ENCODE measurements at regions not wholly inside any gene's neighbourhood (a gene's known extent, or its start where the extent isn't known, plus 50 kb on each side); places are given as distances from the start of the nearest gene placed in this dataset.

DNA sequence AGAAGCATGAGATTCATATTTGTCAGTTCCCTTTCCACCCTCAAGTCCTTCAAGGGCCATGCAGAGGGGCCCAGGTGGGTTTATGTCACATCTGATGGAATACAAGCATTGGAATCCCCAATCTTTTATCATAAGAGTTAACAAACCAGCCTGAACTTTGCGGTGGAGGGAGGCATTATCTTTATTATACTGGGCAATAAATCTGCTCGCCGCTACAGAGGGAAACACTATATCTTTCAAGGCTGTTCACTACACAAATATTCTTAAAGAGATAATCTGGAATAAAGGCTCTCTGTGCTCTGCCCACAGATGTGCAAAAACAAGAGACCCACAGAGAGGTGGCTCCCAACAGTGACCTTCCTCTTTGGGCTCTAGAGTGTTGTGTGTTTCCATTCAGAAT, 153.6 kb upstream of the PLEKHA5 start:
- DNase-seq, result no peak

DNA sequence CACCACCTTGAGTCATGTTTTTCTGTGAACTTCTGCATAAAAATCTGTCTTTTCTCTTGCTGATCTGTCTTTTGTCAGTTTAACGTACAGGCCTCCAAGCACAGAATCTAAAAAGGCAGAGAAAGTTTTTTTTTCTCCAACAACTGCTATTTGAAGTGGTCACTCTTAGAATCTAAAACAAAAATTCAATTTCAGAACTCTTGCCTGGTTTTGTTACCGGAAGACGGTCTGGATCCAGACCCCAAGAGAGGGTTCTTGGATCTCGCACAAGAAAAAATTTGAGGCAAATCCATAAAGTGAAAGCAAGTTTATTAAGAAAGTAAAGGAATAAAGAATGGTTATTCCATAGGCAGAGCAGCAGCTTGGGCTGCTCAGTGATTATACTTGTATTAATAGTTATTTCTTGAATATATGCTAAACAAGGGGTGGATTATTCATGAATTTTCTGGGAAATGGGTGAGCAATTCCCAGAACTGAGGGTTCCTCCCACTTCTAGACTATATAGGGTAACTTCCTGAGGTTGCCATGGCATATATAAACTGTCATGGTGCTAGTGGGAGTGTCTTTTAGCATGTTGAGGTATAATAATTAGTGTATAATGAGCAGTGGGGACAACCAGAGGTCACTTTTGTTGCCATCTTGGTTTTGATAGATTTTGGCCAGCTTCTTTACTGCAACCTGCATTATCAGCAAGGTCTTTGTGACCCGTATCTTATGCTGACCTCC, 150.0 kb upstream of the PLEKHA5 start:
- no peak for DNase-seq

DNA sequence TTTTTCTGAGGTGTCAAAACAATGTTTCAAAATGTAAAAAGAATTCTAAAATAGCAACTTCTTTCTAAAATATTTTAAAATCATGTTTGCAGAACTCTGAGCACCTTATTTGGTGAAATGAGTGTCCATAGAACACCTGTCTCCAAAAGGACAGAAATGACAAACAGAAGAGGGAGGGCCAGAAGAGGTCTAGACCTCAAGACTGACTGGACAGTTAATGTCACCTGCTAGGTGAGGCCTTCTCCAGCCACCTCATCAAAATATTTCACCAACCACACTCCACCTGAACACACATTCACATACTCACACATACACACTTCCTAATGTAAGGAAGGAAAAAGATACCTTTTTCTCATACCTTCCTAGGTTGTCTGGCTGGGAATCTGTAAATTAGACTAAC, 147.8 kb upstream of the PLEKHA5 start:
- no peak for DNase-seq

DNA sequence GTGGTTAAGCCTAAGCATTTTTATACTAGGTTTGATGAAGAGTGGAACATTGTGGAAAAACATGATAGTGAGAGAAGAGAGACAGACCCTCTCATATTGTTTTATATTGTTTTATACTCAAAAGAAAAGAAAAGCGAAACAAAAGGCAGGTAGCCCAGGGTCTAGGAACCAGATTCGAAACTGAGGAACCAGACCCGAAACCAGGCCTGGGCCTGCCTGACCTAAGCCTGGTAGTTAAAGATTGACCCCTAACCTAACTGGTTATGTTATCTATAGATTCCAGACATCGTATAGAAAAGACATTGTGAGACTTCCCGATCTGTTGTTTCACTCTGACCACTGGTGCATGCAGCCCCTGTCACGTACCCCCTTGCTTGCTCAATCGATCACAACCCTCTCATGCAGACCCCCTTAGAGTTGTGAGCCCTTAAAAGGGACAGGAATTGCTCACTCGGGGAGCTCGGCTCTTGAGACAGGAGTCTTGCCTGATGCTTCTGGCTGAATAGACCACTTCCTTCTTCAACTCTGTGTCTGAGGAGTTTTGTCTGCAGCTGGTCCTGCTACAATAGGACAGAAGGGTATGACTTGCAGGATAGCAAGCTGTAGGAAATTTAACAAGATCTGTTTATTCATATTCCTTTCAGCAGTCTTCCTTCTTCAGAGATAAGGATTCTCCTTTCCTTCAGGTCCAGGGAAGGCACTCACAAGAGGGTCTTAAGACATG, 147.1 kb upstream of the PLEKHA5 start:
- no peak for DNase-seq

DNA sequence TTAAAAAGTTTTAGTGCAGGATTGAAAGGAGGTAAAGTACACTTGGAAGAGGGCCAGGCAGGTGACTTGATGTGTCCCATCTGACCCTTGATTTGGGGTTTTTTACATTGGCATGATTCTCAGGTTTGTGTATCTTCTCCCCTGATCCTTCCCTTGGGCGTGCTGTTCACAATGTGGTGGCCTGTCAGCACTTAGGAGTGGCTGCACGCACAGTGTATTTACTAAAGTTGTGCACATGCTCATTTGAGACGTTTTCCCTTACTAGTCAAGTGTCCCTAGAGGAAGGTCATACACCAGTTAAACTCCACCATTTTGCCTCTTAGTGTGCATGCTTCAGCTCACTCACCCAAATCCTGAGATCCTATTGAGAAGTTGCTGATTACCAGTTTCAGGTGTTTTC, 145.7 kb upstream of the PLEKHA5 start:
- DNase-seq, result no peak

DNA sequence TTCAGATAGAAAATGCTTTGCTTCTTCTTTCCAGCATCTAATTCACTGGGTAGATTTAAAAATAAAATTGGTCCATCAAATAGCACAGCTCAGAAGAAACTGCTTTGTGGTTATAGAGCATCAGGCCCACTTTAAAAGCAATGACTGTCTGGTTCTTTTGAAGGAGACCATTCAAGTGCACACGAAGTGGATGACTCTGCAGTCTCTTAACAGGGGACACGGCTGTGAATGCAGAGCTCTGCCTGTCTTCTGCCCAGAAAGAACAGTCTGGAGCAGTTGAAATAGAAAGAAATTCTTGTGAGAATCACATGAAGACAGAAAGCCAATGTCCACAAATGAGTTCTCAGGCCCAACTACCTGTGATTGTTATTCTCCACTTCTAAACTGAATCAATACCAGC, 138.7 kb upstream of the PLEKHA5 start:
- DNase-seq, result no peak

DNA sequence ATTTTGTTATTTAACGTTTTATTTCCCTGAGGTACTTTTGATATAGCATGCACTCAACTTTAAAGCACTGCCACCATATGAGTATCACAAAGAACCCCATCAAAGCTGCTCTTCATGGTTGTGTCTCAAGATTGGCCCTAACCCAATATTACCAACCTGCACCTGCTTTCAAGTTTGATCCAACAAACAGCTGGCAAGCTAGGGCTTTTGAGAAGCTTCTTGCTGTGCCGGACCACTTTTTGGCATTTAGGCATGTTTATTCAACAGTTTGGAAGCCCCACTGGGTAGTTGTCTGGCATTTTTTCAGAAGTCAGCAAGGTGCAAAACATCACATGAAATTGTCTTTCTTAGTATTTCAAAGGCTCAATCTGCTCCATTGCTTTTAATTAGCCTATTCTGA, 137.2 kb upstream of the PLEKHA5 start:
- no peak for DNase-seq

DNA sequence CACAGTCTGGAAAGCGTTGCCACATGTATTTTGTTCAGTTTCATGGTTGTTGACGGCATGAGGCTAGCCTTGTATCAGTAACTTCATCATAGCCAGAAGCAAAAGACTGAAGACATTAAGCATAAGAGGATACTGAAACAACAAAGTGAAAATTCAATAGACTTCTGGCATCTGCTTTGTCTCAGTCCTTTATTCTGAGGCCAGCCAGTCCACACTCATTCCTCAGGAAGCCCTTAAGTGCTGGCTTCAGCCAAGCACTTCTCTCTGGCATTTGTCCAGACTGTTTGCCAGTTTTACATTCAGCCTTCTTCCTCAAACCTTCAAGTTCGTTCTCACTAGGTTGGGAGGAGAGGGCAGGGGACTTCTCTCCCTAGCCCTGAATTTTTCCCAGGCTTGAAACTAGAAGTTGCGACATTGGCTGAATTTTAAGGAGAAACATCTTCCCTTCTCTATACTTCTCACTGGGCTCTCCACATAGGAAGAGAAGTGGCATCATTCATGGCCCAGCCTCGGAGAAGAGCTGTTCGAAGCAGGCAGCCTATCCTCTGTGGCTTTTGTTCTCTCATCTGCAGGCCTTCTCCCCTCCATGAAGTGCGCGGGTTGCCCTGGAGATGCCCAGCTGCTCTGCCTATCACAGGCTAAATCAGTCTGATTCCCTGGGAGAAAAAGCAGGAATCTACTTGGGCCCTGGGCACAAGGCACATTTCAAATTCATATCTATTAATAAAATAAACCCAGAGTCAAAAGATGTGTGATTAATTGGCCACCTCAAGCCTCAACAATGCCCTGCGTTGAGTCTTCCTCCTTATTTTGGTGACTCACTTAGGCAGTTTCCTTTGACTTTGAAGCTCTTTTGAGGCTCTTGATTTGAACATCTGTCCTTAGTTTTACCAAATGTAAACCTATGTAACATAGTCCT, 130.9 kb upstream of the PLEKHA5 start:
- DNase-seq, result no peak

DNA sequence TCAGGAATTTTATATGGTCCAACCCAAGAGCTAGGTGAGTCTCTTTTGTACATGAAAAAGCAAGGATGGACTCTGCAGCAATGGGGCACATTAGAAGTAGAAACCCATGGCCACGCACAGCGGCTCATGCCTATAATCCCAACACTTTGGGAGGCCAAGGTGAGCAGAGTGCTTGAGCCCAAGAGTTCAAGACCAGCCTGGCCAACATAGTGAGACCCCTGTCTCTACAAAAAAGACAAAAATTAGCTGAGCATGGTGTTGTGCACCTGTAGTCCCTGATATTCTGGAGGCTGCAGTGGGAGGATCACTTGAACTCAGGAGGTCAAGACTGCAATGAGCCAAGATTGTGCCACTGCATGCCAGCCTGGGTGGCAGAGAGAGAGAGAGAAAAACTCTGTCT, 128.7 kb upstream of the PLEKHA5 start:
- DNase-seq, result no peak

DNA sequence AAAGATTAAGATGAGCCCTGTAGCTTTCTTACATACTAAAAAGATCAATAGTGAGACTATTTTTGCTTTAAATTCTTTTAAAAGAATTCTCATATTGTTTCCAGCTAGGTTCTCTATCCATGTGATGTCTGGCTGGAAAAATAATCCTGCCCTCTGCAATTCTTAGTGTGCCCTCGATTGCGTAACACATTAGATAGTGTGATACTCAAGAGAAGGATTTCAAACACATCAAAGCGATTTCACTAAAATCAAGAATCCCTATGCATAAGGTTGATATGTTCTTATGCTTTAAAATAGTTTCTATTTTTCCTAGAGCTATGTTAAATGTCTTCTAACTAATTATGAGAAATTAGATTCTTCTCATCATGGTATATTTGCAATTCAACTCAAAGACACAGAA, 127.3 kb upstream of the PLEKHA5 start:
- no peak for DNase-seq

DNA sequence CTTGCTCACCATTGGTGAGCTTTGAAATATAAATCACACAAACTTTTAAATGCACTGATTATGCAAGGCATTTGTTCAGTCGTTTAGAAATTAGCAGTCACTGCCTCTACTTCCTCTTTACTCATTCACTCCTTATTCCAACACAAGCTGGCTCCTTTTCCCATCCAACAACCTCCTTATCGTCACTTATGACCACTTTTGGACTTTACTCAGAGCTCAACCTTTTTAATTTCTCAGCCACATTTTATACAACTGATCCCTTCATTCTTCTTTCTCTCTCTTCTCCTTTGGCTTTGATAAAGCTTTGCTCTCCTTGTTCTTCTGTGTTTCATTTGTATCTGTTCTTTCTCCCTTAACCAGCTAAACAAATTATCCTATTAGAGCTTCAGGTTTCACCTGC, 126.4 kb upstream of the PLEKHA5 start:
- no peak for DNase-seq

DNA sequence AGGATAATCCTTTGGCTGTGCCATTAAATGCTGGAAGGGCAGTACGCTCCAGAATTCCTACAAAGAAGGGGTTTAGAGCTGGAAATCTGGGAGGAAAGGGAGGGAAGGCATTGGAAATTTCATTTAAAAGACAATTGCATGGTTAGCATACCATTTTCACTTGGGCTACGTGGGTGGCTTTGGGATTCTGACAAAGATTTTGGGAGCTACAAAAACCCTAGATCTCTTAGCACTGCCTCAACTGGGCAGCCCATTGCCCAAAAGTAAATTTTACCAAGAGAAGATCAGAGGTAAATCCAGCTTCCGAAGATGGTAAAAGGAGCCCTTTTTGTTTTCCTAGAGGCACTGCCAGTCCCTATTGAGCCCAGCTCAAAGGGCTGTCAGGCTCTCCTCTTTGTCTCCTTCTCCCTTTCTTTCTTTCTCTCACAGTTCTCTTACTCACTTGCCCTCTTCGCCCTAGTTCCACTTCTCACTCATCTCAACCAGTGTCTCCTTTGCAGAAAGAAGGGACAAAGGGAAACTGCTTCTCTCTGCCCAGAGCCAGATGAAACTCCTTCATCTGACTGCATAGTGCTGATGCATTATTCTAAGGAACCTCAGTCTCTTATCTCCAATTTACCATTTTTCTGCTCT, 125.4 kb upstream of the PLEKHA5 start:
- DNase-seq, result no peak

DNA sequence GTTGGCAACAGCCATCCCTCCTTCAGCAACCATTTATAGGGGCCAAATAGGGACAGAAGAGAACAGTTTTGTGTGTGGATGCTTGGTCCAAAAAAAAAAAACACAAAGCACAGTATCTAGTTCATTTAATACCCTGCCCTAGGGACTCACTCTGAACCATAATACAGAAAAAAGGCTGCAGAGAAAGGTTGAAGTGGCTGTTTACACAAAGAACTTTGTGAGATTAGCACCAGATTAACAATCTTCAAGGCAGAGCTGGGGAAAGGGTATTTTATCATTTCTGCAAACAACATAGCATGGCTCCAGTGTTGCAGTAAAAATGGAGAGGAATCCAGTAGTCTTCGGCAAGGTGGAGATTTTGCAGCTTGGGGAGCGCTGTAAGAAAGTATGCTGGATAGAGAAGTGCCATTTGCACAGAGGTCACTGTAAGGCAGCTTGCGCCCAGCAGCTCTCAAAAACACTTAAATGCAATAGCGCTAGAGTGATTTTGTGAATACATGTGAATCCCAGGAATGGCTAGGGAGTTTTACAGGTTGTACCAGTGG, 124.2 kb upstream of the PLEKHA5 start:
- DNase-seq, result no peak

DNA sequence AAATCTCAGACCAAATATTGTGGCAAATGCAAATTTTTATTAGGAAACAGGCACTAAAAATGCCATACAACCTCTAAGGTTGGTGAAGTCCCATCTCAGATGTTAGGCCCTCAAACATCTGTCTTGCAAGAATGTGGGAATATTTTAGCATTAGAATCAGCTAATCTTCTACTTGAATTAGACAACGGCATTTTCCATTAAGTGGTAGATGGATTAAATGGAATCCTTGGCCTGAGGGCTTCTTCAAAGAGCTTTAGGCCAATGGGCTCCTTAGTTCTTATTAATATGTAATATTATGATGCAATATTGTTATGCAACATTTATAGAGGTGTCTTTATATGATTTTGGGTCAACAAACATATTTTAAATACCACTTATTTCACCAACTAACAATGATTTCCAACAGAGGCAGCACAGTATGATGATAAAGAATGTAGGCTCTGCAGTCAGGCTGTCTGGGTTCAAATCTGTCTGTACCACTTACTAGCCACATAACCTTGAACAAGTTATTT, 122.9 kb upstream of the PLEKHA5 start:
- DNase-seq, result no peak

DNA sequence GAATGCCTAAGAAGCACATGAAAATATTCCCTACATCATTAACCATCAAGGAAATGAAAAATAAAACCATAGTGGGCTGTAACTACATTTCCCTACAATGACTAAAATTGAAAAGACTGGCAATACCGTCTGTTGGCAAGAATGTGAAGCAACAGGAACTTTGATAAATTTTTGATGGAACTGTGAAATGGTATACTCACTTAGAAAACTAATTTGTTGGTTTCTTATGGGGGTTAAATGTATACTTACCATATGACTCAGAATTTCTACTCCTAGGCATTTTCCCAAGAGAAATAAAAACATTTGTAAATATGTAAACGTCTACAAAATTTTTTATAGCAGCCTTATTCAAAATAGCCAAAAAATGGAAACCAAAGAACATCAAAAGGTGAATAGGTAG, 121.4 kb upstream of the PLEKHA5 start:
- DNase-seq, result no peak

DNA sequence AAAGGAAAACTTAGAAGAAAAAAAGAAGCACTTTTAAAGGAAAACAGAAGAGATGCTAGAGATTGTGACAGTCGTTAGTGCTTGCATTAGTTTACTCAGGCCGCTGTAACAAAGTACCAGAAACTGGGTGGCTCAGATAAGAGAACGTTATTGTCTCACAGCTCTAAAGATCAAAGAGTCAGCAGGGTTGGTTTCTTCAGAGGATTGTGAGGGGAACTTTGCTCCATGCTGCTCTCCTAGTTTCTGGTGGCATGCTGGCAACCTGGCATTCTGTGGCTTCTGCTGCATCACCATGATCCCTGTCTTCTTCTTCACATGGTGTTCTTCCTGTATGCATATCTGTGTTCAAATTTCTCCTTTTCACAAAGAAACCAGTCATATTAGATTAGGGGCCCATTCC, 119.4 kb upstream of the PLEKHA5 start:
- DNase-seq, result no peak

DNA sequence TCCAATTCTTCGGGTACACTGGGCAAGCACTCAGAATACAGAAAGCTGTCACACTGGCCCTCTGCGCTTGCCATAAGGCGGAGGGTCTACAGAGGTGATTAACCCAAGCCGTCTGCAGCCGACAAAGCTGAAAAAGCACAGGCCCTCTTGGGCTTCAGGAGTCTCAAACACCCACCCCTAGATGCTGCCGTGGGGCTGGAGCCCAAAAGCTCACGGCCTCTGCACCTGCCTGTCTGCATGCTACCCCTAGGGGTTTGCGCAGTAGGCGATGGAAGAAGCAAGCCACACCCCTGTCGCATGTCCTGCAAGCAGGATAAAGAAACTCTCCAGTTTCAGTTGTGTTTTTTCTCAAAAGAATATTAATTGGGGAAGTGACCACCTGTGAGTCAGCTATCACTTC, 118.8 kb upstream of the PLEKHA5 start:
- no peak for DNase-seq

DNA sequence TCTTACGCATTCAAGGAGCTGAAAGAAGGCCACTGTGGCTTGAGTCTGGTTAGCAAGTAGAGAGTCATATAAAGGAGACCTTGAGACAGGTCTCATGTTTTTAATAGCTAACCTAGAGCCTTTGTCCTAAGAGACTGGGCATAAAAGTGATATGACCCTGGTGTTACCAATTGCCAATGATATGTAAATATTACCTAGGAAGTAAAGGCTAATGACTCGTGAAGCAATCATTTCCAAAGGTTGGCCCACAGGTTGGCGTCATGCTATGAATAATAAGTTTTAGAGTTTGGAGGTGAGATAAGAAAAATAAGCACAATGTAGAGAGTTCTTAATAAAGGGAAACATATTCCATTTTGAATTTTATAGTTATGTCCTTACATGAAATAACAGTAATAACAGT, 116.6 kb upstream of the PLEKHA5 start:
- DNase-seq, result no peak

DNA sequence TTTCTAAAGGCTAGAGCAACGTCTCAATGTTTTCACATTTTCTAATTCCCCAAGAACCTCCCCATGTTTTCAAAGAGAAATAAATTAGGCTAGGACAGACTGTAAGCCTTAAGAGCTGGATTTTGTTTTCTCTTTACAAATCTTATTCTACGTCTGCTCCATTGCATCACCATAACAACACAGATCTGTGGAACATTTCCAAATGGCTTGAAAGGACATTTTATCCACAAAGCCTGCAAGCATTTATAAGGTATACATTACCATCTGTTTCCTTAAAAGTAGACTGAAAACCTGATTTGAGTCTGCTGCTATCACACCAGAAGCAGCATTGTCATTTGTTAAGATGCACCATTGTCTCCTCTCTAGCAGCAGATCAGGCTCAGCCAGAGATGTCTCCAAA, 115.3 kb upstream of the PLEKHA5 start:
- DNase-seq, result no peak

DNA sequence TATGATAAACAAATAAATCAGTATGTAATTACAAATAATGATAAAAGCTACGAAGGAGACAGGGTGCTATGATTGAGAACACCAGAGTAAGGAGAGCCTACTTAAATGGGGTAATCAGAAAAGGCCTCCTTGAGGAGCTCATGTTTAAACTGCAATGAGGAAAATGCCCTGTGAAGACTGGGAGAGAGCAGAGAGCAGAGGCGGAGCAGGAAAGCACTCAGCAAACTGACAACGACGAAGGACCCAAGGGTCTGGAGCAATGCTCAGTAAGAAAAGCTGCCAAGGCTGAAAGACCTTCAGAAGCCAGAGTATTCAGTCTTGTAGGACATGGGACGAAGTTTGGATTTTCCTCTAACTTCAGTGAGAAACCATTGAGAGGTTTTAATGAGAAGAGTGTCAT, 114.2 kb upstream of the PLEKHA5 start:
- no peak for DNase-seq

DNA sequence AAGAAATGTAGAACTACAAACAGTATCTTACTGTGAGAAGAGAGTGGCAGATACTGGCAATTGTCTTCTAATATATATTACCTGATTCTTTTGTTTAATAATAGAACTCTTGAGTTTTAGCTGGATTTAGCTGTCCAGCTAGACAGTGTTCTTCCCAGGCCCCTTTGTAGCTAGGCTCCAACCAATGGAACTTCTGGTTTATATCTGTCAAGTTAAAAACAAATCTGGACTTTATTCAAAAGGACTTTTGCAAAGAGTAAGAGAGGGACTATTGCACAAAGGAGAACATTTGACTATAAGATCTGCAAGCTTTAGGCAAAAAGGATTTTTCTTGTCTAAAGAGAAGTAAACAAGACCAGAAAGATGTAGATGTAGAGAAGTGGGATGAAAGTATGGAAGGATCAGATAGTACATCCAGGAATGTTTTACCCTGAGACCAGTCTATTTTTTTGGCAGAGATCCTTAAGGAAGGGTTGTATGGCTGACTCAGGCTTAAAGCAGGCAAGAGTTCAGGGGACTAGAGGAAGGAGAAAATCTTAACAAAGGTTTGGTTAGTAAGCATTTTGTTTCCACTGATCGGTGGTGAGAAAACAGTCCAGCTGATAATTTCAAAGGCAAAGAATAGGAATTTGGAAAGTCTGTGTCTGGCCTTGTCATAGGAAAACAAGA, 111.1 kb upstream of the PLEKHA5 start:
- no peak for DNase-seq

DNA sequence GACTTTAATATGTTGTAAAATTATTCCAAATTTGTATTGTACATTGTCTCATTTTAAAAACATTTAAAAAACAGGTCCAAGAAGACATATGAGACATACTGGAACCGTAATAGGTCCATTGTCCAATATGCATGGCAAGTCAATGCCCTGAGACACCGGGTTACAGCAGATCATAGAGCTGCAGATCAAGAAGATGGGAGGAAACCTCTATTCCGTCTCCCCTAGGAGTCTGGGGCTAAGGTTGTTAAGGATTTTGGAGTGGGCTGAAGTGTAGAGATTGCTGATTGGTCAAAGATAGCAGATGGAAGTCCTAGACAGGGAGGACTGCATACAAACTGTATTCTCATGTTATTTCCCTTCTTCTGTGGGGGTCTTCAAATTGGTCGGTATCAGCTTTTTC, 108.3 kb upstream of the PLEKHA5 start:
- no peak for DNase-seq
